HL-60 (cell line): ENCODE measurements at regions not wholly inside any gene's neighbourhood (a gene's known extent, or its start where the extent isn't known, plus 50 kb on each side); places are given as distances from the start of the nearest gene placed in this dataset.

ENCODE experiments used
- DNase-seq, 2 experiments: peaks; one replicate each; pipeline ENCODE4 v3.0.0-alpha.2; 2010 to 2020; ENCODE audit warnings: low read depth in 1 of 2, low spot score in 1 of 2
- H3K27ac ChIP-seq: fragments of 250-450 bp; sonication (Bioruptor Pico); replicated peaks from 2 replicates; pipeline ENCODE4 v1.5.1; 2020; ENCODE audit warnings: mild to moderate bottlenecking, moderate library complexity
- H3K27me3 ChIP-seq: fragments of 250-450 bp; sonication (Bioruptor Pico); 2 replicates; pipeline ENCODE4 v1.5.1; 2021; ENCODE audit warnings: mild to moderate bottlenecking, moderate library complexity; ENCODE audit not compliant: insufficient read depth, poor library complexity, severe bottlenecking
- H3K4me3 ChIP-seq: replicated peaks from 2 replicates; pipeline ENCODE4 v1.5.1; 2011; ENCODE audit warnings: mild to moderate bottlenecking, control low read depth, low read length; ENCODE audit not compliant: insufficient read depth
- GABPA ChIP-seq: IDR thresholded peaks from 2 replicates; pipeline ENCODE4 v1.6.1; 2012; ENCODE audit warnings: low read depth
- POLR2AphosphoS5 ChIP-seq: IDR thresholded peaks from 2 replicates; pipeline ENCODE4 v1.6.1; 2012; ENCODE audit warnings: low read depth
- SPI1 ChIP-seq: IDR thresholded peaks from 2 replicates; pipeline ENCODE4 v1.6.1; 2012; ENCODE audit warnings: low read depth, mild to moderate bottlenecking, borderline replicate concordance
- TF ChIP-seq, protein P1 (sequence below): IDR thresholded peaks from 2 replicates; pipeline ENCODE4 v1.6.1; 2012; ENCODE audit warnings: low read depth; ENCODE audit not compliant: insufficient replicate concordance
- TF ChIP-seq, protein P2 (sequence below): IDR thresholded peaks from one replicate; pipeline ENCODE4 v1.5.1; 2011; ENCODE audit warnings: low read length, control low read depth, inconsistent platforms; ENCODE audit not compliant: insufficient read depth

DNA sequence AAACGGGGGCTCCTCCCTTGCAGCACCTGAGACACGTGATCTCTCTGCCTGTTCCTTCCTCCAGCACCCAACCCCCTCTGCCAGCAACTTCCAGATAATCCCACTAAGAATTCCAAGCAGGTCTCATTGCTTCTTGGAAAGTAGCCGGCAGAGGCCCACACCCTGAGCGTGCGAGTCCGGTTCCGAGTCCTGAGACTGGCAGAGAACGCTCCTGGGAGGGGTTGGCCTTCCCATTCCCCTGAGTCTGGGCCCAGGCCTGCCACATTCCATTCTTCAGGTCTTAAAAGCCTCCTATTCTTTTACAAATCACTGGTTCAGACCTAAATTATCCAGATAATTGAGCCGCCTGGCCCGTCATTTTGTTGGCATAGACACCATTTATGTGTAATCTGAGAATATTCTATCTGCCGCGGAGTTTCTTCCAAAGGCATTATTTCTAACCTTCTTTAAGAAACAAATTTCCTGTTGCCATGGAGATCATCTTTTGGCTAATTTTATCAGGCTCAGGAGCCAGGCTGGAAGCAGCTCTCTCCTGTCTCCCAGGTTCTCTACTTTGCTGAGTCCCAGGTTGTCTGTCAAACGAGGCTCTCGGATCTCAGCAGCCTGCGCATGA is 165.4 kb downstream of the MYCN start:
- Histone ChIP-seq H3K4me3 (no peak overlapping the region), H3K27me3 (no peaks in the 10 kb centered on the region), H3K27ac (no peak overlapping the region)
- TF ChIP-seq SPI1: no peak
- no peak for TF ChIP-seq POLR2AphosphoS5
- TF ChIP-seq, protein P1, sequence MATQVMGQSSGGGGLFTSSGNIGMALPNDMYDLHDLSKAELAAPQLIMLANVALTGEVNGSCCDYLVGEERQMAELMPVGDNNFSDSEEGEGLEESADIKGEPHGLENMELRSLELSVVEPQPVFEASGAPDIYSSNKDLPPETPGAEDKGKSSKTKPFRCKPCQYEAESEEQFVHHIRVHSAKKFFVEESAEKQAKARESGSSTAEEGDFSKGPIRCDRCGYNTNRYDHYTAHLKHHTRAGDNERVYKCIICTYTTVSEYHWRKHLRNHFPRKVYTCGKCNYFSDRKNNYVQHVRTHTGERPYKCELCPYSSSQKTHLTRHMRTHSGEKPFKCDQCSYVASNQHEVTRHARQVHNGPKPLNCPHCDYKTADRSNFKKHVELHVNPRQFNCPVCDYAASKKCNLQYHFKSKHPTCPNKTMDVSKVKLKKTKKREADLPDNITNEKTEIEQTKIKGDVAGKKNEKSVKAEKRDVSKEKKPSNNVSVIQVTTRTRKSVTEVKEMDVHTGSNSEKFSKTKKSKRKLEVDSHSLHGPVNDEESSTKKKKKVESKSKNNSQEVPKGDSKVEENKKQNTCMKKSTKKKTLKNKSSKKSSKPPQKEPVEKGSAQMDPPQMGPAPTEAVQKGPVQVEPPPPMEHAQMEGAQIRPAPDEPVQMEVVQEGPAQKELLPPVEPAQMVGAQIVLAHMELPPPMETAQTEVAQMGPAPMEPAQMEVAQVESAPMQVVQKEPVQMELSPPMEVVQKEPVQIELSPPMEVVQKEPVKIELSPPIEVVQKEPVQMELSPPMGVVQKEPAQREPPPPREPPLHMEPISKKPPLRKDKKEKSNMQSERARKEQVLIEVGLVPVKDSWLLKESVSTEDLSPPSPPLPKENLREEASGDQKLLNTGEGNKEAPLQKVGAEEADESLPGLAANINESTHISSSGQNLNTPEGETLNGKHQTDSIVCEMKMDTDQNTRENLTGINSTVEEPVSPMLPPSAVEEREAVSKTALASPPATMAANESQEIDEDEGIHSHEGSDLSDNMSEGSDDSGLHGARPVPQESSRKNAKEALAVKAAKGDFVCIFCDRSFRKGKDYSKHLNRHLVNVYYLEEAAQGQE: no peak
- no peak for DNase-seq

DNA sequence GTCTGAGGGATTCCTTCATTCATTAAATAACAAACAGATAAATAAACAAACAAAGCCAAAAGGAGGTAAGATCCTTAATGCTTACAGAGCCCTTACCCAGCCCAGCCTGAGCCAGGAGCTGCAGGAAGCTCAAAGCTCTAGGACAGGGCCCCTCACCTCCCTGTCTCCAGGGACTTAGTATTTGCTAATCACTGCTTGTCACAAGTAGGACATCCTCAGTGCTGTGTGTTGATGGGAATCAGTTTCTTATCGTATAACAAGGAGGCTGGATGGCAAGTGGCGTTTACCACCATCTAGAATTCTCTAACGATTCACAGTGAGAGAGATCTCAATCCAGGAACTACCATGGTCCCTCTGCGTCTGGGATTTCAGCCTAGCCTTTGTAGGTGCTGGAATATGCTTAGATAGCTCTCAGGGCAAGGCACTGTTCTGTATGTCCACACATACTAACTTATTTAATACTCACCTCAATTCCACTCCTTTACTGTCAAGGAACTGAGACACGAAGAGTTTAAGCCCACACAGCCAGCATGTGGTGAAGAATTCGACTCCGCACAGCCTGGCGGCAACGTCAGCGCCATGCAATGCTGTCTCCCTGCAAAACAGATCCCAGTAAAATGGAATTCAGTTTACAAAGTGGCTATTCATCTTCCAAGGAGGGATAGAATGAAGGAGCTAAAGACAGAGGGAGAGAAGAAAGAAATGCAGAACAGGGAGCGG is 164.8 kb downstream of the MYCN start:
- DNase-seq: no peak
- H3K27me3 ChIP-seq: no peaks in the 10 kb centered on the region
- H3K4me3 ChIP-seq: no peak overlapping the region
- no peak overlapping the region for H3K27ac ChIP-seq
- TF ChIP-seq, protein P2, sequence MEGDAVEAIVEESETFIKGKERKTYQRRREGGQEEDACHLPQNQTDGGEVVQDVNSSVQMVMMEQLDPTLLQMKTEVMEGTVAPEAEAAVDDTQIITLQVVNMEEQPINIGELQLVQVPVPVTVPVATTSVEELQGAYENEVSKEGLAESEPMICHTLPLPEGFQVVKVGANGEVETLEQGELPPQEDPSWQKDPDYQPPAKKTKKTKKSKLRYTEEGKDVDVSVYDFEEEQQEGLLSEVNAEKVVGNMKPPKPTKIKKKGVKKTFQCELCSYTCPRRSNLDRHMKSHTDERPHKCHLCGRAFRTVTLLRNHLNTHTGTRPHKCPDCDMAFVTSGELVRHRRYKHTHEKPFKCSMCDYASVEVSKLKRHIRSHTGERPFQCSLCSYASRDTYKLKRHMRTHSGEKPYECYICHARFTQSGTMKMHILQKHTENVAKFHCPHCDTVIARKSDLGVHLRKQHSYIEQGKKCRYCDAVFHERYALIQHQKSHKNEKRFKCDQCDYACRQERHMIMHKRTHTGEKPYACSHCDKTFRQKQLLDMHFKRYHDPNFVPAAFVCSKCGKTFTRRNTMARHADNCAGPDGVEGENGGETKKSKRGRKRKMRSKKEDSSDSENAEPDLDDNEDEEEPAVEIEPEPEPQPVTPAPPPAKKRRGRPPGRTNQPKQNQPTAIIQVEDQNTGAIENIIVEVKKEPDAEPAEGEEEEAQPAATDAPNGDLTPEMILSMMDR: no peak
- TF ChIP-seq GABPA (no peak), SPI1 (no peak), POLR2AphosphoS5 (no peak)
- TF ChIP-seq, protein P1: no peak

DNA sequence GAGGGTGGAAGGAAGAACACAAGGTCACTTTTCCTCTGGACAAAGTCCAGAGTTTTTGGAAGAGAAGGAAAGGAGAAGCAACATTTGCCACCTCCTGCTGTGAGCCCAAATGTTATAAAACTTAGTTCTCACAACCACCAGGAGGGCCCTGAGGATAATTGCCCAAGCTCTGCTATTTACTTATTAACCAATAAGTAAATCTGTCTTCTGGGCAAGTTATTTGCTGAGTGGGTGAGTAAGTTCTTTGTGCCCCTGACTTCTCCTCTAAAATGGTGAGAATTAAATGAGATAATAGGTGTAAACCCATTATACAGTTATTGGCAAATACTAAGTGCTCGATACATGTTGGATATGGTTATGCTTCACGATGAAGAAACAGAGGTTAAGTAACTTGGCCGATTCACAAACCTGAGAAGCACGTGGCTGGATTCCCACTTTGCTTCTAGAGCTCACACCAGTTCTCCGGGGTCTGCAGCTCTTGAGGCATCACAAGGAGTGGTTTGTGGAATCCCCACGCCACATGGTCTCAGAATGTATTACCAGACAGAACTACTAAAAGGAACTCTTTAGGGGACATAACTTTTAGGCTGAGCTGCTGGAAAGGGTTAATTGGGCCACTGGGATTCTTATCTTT is 164.1 kb downstream of the MYCN start:
- Histone ChIP-seq H3K4me3 (no peak overlapping the region), H3K27ac (no peak overlapping the region), H3K27me3 (no peaks in the 10 kb centered on the region)
- TF ChIP-seq, protein P1: no peak
- TF ChIP-seq SPI1 (no peak), GABPA (no peak), POLR2AphosphoS5 (no peak)
- TF ChIP-seq, protein P2: no peak
- DNase-seq: no peak
